Esophagus squamous epithelium (tissue), 4 donors: ENCODE measurements at regions not wholly inside any gene's neighbourhood (a gene's known extent, or its start where the extent isn't known, plus 50 kb on each side); places are given as distances from the start of the nearest gene placed in this dataset.

ENCODE experiments used
- CTCF ChIP-seq, 6 experiments: fragments of 450-650 bp in 4 of 6; fragments of 200-600 bp in 2 of 6; sonication (generic) in 2 of 6; IDR thresholded peaks; one replicate each; pipeline ENCODE4 v1.5.1; 2016 to 2019; ENCODE audit warnings: antibody characterized with exemption in 6 of 6, mild to moderate bottlenecking in 4 of 6, moderate library complexity in 4 of 6
- POLR2A ChIP-seq, 4 donors: fragments of 450-650 bp; IDR thresholded peaks; one replicate each; pipeline ENCODE4 v1.6.1; 2017; ENCODE audit warnings: antibody characterized with exemption in 4 of 4, mild to moderate bottlenecking in 4 of 4, moderate library complexity in 3 of 4

- TF ChIP-seq CTCF (IDR thresholded peaks at IDR 0.05) (no peak), POLR2A (IDR thresholded peaks at IDR 0.05) (no peak)
These were observed 396.0 kb upstream of the B3GAT1 start for GRCh38 chr11:134807997-134808396.
